ENCODE measurements at regions not wholly inside any gene's neighbourhood (a gene's known extent, or its start where the extent isn't known, plus 50 kb on each side); places are given as distances from the start of the nearest gene placed in this dataset.

- H3K4me3 ChIP-seq (ENCODE audit: low read length, poor library complexity, severe bottlenecking), result no peak overlapping the region
- no peak overlapping the region for H3K9ac ChIP-seq (ENCODE audit: low read depth, low read length, poor library complexity, severe bottlenecking)
- no peak overlapping the region for H2AFZ ChIP-seq (ENCODE audit: low read length)
- no peaks in the 10 kb centered on the region for H4K20me1 ChIP-seq (ENCODE audit: insufficient read depth, low read length, poor library complexity, severe bottlenecking)
- H3K36me3 ChIP-seq (ENCODE audit: insufficient read depth, low read length), result no peaks in the 10 kb centered on the region
- H3K4me2 ChIP-seq (ENCODE audit: low read depth, low read length, poor library complexity, severe bottlenecking), result no peak overlapping the region
- H3K9me2 ChIP-seq (replicated peaks; ENCODE audit: low read depth, low read length), result no peaks in the 10 kb centered on the region
- H3K9me3 ChIP-seq (ENCODE audit: insufficient read depth, low read depth, low read length), result no peaks in the 10 kb centered on the region
- H3K4me1 ChIP-seq (ENCODE audit: insufficient read depth, low read length, poor library complexity, severe bottlenecking), result no peaks in the 10 kb centered on the region
- H3K79me2 ChIP-seq (ENCODE audit: insufficient read depth, low read length), result no peaks in the 10 kb centered on the region
- H3F3A ChIP-seq (ENCODE audit: low read depth), result no peaks in the 10 kb centered on the region
- H3K27me3 ChIP-seq (ENCODE audit: insufficient read depth, low read length, poor library complexity, severe bottlenecking), result no peaks in the 10 kb centered on the region
- no peak for TF ChIP-seq CTCF (conservative IDR thresholded peaks at IDR 0.05; ENCODE audit: low read length)
- TF ChIP-seq EZH2phosphoT487 (IDR thresholded peaks at IDR 0.05; ENCODE audit: borderline replicate concordance), result no peak
Measured at GRCh38 chr13:99893567-99893966, 78.0 kb downstream of the ZIC5 start.

GRCh38 chr13:99892866-99893504, 78.6 kb downstream of the ZIC5 start:
- Histone ChIP-seq H3K4me3 (ENCODE audit: low read length, poor library complexity, severe bottlenecking) (no peak overlapping the region), H2AFZ (ENCODE audit: low read length) (no peak overlapping the region), H3K4me2 (ENCODE audit: low read depth, low read length, poor library complexity, severe bottlenecking) (no peak overlapping the region), H3K79me2 (ENCODE audit: insufficient read depth, low read length) (no peaks in the 10 kb centered on the region), H3K4me1 (ENCODE audit: insufficient read depth, low read length, poor library complexity, severe bottlenecking) (no peaks in the 10 kb centered on the region), H4K20me1 (ENCODE audit: insufficient read depth, low read length, poor library complexity, severe bottlenecking) (no peaks in the 10 kb centered on the region), H3K27me3 (ENCODE audit: insufficient read depth, low read length, poor library complexity, severe bottlenecking) (no peaks in the 10 kb centered on the region), H3F3A (ENCODE audit: low read depth) (no peaks in the 10 kb centered on the region), H3K9me2 (replicated peaks; ENCODE audit: low read depth, low read length) (no peaks in the 10 kb centered on the region), H3K9me3 (ENCODE audit: insufficient read depth, low read depth, low read length) (no peaks in the 10 kb centered on the region), H3K9ac (ENCODE audit: low read depth, low read length, poor library complexity, severe bottlenecking) (no peak overlapping the region), H3K36me3 (ENCODE audit: insufficient read depth, low read length) (no peaks in the 10 kb centered on the region)
- TF ChIP-seq EZH2phosphoT487 (IDR thresholded peaks at IDR 0.05; ENCODE audit: borderline replicate concordance), result no peak
- TF ChIP-seq CTCF (conservative IDR thresholded peaks at IDR 0.05; ENCODE audit: low read length), result no peak

- no peak overlapping the region for H3K4me2 ChIP-seq (ENCODE audit: low read depth, low read length, poor library complexity, severe bottlenecking)
- H2AFZ ChIP-seq (ENCODE audit: low read length), result no peak overlapping the region
- H3K9me3 ChIP-seq (ENCODE audit: insufficient read depth, low read depth, low read length), result no peaks in the 10 kb centered on the region
- no peaks in the 10 kb centered on the region for H3K79me2 ChIP-seq (ENCODE audit: insufficient read depth, low read length)
- H3K9me2 ChIP-seq (replicated peaks; ENCODE audit: low read depth, low read length), result no peaks in the 10 kb centered on the region
- H4K20me1 ChIP-seq (ENCODE audit: insufficient read depth, low read length, poor library complexity, severe bottlenecking), result no peaks in the 10 kb centered on the region
- TF ChIP-seq EZH2phosphoT487 (IDR thresholded peaks at IDR 0.05; ENCODE audit: borderline replicate concordance) (no peak), CTCF (conservative IDR thresholded peaks at IDR 0.05; ENCODE audit: low read length) (no peak)
- no peaks in the 10 kb centered on the region for H3K4me1 ChIP-seq (ENCODE audit: insufficient read depth, low read length, poor library complexity, severe bottlenecking)
- H3K36me3 ChIP-seq (ENCODE audit: insufficient read depth, low read length), result no peaks in the 10 kb centered on the region
- H3K9ac ChIP-seq (ENCODE audit: low read depth, low read length, poor library complexity, severe bottlenecking), result no peak overlapping the region
- H3K27me3 ChIP-seq (ENCODE audit: insufficient read depth, low read length, poor library complexity, severe bottlenecking), result no peaks in the 10 kb centered on the region
- no peaks in the 10 kb centered on the region for H3F3A ChIP-seq (ENCODE audit: low read depth)
- H3K4me3 ChIP-seq (ENCODE audit: low read length, poor library complexity, severe bottlenecking), result no peak overlapping the region
Measured at GRCh38 chr13:99892196-99892613, 79.4 kb downstream of the ZIC5 start.

Measured in Loucy (cell line).